G401 (cell line): ENCODE measurements at regions not wholly inside any gene's neighbourhood (a gene's known extent, or its start where the extent isn't known, plus 50 kb on each side); places are given as distances from the start of the nearest gene placed in this dataset.

Experiments used
- DNase-seq: peaks from one replicate; pipeline ENCODE4 v3.0.0-alpha.2; 2015; ENCODE audit warnings: low spot score
- in situ Hi-C: cut with HindIII; loops from 2 replicates; pipeline ENCODE4 v1.10.0; 2016; ENCODE audit warnings: low sequenced_read_pairs, mixed read lengths

DNA sequence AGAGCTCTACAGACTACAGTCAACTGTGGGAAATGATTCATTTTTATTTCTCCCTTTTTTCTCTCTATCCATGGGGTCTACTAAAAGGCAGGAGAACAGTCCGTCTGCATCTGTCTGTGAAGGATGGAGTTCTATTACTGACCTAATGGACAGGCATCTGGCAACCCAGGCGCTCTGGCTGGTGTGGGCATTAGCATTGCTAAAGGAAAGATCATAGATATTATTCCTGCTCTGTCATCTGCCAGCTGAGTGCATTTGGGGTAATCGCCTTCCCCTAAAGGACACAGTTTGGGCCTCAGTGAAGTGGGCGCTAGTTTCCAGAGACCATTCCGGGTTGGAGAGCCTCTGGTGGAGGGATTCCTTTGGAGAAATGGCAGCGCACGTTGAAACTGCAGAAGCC, 201.3 kb upstream of the TCERG1L start:
- in situ Hi-C loops: no loop called here
- DNase-seq: no peak

- DNase-seq: no peak
- in situ Hi-C loops: no loop called here
These were observed 201.9 kb upstream of the TCERG1L start for GRCh38 chr10:131513445-131513844.

GRCh38 chr10:131513901-131514300, 202.4 kb upstream of the TCERG1L start:
- in situ Hi-C loops: no loop called here
- DNase-seq: no peak

- no peak for DNase-seq
- in situ Hi-C loops: no loop called here
These were observed 202.9 kb upstream of the TCERG1L start for GRCh38 chr10:131514454-131514853.

DNA sequence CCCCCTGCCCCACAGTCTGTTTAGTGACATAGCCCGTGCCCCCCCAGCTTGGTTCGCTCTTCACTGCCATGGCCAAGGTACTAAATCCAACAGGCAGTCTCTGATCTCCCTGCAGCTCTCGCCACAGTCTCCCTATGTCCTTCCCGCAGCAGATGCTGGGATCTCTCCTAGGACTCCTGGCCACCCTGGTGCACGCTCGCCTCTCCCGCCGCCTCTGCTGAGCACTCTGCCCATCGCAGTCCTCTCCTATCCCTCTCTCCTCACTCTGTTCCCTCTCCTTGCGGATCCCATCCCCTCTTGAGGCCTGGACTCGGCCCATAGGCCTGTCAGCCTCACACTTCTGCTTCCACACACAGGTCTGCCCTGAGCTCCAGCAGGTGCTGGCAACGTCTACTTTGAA, 204.8 kb upstream of the TCERG1L start:
- in situ Hi-C loops: no loop called here
- no peak for DNase-seq

- DNase-seq: no peak
- in situ Hi-C loops: no loop called here
These were observed 206.3 kb upstream of the TCERG1L start for GRCh38 chr10:131517781-131518180.

DNA sequence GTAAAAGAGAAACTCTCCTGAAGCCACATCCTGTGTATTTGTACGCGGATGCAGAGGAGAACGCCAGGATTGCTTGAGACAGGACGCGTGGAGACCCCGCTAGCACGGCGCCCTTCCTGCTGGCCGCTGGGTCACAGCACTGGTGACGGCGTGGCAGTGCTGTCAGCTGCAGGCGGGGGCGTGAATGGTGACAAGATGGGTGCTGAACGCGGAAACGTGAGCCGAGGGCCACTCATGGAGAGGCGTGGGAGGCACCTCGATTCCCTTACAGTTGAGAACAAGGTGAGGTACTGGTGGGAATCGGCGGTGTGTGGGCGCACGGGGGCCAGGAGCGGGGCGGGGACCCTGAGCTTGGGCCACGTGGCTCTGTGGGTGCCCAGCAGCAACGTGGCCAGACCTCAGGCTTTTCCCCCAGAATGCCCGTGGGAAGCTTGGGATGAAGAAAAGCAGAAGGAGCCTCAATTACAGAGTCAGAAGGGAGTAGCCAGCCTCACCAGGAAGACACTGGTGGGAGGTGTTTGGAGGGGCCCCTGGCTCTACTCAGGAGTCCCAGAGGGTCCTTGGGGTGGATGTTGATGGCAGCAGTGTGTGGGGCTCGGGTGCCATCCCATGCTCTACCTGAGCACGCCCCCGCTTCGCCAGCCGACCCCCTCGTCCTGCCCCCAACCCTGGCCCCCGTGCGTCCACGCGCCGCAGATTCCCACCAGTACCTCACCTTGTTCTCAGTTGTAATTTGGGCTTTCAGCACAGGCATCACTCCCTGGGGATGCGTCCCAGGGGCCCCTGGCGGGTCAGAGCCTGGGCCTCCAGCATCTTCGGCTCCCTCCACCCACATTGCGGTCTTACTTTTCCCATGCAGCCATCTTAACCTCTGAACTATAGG, 208.4 kb upstream of the TCERG1L start:
- DNase-seq: no peak

GRCh38 chr10:131531265-131532190, 220.0 kb upstream of the TCERG1L start:
- in situ Hi-C loops: no loop called here
- no peak for DNase-seq

More for the DNA sequence above, 208.4 kb upstream of the TCERG1L start:
- in situ Hi-C loops: no loop called here

DNA sequence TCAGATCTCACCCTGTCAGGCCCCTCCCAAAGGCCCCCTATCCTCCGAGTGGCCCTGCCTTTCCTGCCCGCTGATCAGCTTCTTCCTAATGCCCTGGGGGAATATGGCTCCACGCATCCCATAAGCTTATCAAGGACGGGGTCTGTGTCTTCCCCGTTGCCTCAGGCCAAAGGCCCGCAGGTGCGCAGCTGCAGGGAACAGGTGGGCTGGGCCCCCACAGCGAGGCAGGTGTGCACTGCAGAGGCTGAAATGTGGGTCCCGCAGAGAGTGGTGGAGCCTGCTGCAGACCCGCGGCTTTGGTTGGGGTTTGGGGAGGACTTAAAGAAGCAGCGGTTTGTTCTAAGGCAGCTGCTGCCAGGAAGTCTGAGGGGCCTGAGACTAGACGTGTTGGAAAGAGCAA, 220.8 kb upstream of the TCERG1L start:
- no peak for DNase-seq
- in situ Hi-C loops: no loop called here

DNA sequence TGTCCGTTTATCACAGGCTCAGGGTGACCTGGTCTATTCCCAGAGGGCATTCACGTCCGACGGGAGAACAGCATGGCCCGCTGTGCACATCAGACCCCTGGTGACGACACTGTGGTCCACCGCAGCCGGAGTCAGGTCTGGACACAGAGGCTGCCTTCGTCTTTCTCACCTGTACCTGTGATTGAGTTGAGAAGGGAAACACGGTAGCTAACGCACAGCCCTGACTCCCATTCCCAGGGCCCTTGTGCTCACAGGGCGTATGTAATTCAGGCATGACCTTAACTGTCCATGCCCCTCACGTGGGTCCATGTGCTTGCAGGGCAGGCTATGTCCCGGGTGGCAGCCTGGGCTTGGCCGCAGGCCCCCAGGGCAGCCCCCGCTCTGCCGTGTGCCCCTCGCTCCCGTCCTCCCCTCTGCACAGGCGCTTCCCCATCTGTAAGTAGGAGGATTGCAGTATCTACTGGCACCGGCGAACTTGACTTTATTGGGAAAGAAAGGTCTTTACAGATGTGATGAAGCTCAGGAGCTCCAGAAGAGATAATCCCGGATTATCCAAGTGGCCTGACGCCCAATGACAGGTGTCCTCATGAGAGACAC, 221.3 kb upstream of the TCERG1L start:
- in situ Hi-C loops: no loop called here
- no peak for DNase-seq

- no peak for DNase-seq
- in situ Hi-C loops: no loop called here
These were observed 222.5 kb upstream of the TCERG1L start for GRCh38 chr10:131533846-131534526.

- in situ Hi-C loops: no loop called here
- DNase-seq: no peak
These were observed 223.3 kb upstream of the TCERG1L start for GRCh38 chr10:131534836-131535235.

- in situ Hi-C loops: no loop called here
- no peak for DNase-seq
These were observed 225.2 kb upstream of the TCERG1L start for GRCh38 chr10:131536676-131537075.

GRCh38 chr10:131537281-131537680, 225.8 kb upstream of the TCERG1L start:
- no peak for DNase-seq
- in situ Hi-C loops: no loop called here

DNA sequence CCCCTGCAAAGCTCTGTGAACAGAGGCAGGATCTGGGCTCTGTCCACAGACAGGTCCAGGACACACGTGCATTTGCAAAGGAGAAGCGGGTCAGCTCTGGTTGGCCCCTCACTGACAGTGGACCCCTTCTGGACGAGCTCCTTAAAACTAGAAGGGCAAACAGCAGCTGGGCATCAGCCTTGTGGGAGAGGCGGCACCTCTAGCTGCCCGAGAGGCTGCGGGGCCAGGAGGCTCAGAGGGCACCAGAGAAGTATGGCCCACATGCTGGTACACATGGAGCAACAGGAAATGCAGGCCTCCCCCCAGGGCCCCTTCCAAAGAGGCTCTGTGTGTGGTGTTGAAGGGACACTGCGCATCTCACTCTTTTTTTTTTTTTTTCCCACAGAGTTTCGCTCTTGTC, 233.0 kb upstream of the TCERG1L start:
- in situ Hi-C loops: no loop called here
- no peak for DNase-seq

GRCh38 chr10:131546086-131546810, 234.7 kb upstream of the TCERG1L start:
- in situ Hi-C loops: no loop called here
- no peak for DNase-seq

GRCh38 chr10:131547129-131547799, 235.7 kb upstream of the TCERG1L start:
- in situ Hi-C loops: no loop called here
- no peak for DNase-seq

GRCh38 chr10:131548176-131548575, 236.7 kb upstream of the TCERG1L start:
- in situ Hi-C loops: no loop called here
- DNase-seq: no peak
